GM19023 (cell line): ENCODE measurements at regions not wholly inside any gene's neighbourhood (a gene's known extent, or its start where the extent isn't known, plus 50 kb on each side); places are given as distances from the start of the nearest gene placed in this dataset.

Experiments used
- ATAC-seq: cut with Tn5 transposase; IDR thresholded peaks from one replicate; pipeline ENCODE4 v1.9.1; 2021; ENCODE audit warnings: mild to moderate bottlenecking, moderate library complexity; ENCODE audit not compliant: unreplicated experiment

DNA sequence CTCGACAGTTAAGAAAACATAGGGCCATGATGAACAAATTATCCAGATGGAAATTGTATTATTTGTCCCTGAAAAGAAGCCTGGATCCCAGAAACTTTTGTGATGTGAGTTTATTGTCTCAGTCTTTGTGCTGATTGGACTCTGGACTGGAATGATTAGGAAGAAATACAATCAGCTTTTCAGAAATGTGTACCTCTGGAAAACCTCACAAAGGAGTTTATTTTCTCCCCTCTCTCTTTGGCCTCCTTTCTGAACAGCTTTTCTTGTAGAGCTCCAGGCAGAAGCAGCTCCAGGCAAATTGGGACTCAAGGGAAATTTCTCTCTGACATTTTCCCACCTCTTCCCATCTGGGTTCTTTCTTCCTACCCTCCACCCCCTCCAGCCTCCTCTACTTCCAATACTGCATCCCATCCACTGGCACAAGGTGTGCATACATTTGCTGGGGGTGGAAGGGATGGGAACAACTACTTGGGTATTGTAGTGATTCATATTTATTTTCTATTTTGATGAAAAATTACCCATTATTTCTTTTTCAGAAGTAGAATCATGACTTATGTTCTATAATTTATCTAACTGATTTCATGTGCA lies 119.7 kb downstream of the CD47 start:
- ATAC-seq = no peak

- no peak for ATAC-seq
These were observed 120.6 kb downstream of the CD47 start for GRCh38 chr3:107969994-107970819.

GRCh38 chr3:107969525-107969924 lies 121.3 kb downstream of the CD47 start:
- ATAC-seq = no peak

GRCh38 chr3:107966276-107966675 lies 124.6 kb downstream of the CD47 start:
- ATAC-seq = no peak

- no peak for ATAC-seq
These were observed 125.6 kb downstream of the CD47 start for GRCh38 chr3:107965136-107965655.

DNA sequence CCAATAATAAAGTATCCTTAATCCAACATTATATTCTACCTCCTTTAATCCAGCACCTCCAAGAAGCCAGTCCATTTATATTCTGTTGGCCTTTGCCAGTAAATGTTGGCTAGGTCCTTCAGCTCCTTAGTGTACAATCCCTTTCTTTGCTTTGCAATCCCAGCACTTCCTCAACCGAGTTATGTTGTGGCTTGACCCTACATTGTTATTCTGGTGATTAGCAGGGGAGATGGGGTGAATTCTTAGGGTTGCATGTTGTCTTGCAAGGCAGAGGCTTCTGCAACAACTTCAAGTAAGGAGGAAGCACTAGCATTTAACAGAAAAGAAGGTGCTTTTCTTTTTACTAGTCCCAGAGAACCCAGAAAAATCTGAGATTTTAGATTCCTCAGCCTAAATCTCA lies 127.2 kb downstream of the CD47 start:
- no peak for ATAC-seq

- no peak for ATAC-seq
These were observed 127.9 kb downstream of the CD47 start for GRCh38 chr3:107962946-107963345.

DNA sequence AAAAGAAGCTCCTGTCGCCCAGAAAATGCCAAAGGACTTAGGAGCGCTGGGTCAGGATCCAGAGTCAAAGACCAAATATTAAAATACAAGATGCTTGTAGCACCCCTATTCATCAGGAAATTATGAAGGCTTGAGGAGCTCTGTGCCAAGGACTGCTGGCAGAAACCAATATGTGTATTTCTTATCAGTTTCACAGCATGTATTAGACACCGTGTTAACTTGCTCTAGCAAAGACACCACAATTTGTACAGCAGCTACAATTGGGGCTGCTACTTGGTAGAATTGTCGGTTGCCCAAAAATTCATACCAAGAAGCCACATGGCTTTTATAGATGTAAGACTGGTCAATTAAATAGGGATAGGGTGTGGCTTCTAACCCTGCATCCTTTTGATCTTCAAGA lies 128.8 kb downstream of the CD47 start:
- no peak for ATAC-seq

- ATAC-seq = no peak
These were observed 131.2 kb downstream of the CD47 start for GRCh38 chr3:107959550-107960154.

GRCh38 chr3:107958146-107958545 lies 132.7 kb downstream of the CD47 start:
- ATAC-seq = no peak

GRCh38 chr3:107956991-107957900 lies 133.6 kb downstream of the CD47 start:
- ATAC-seq = no peak

DNA sequence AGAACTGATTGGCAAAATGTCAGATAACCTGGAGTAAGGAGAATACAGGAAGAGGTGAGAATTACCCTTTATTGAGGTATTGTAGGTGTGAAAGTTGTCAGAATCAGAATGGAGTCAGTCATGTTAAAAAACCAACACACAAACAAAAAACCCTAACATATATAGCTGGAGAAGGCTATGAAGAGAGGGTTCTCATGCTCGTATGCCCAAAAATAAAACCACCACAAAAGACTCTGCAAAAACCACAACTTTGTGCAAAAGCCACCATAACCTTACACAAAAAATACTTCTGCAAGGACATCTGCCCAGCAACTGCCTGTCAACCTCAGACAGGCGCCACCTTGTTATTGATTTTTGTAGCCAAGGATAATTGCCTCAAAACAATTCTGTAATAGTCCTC lies 136.0 kb downstream of the CD47 start:
- no peak for ATAC-seq

- no peak for ATAC-seq
These were observed 137.1 kb downstream of the CD47 start for GRCh38 chr3:107953722-107954121.

GRCh38 chr3:107951126-107951525 lies 139.7 kb downstream of the CD47 start:
- no peak for ATAC-seq

DNA sequence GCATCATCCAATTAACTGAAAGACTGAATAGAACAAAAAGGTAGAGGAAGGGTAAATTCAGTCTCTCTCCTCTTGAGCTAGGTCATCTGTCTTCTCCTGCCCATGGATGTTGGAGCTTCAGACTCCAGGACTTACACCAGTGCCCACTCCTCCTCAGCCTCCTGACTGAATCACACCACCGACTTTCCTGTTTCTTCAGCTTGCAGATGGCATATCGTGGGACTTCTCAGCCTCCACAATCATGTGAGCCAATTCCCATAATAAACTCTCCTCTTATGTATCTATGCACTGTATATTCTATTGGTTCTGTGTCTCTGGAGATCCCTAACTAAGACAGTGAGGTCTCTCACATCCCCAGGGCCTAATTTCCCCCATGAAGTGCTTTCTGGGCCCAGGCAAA lies 140.4 kb downstream of the CD47 start:
- ATAC-seq = no peak

DNA sequence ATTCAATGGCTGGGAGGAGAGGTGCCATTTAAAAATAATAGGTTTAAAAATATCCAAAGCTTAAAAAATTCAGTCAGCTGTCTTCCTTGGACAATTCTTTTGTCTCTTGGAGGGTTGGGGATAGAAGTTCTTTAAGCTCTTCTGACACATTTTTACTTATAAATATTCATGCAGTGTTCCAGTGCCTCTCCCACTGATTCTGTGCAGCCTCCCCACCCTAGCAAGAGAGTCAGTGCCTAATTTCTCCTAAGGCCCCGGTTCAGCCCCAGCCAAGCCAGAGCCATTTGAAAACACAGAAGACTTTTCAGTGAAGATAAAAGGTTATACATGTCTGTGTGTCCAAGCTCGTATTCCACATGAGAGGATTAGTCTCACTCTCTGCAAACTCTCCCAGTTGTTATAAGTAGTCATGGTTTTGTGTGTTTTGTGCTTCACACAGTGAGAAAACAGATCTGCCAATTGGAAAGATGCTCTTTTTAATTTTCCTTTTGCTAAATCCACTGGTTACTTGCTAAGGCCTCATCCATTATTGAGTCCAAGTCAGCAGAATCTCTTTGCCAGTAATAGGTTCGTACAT lies 141.3 kb downstream of the CD47 start:
- ATAC-seq = no peak

- ATAC-seq = no peak
These were observed 143.6 kb downstream of the CD47 start for GRCh38 chr3:107947203-107947602.

GRCh38 chr3:107946700-107947099 lies 144.1 kb downstream of the CD47 start:
- no peak for ATAC-seq

- no peak for ATAC-seq
These were observed 145.3 kb downstream of the CD47 start for GRCh38 chr3:107945417-107946094.
